ENCODE measurements at regions not wholly inside any gene's neighbourhood (a gene's known extent, or its start where the extent isn't known, plus 50 kb on each side); places are given as distances from the start of the nearest gene placed in this dataset.
A peak's percentile ranks its signal among the peaks of the same experiment; 100 is the strongest.

GRCh38 chr10:120710076-120710475 is 141.1 kb upstream of the WDR11 start:
- H3K9ac ChIP-seq (ENCODE audit: insufficient read depth, low read length, poor library complexity, severe bottlenecking): no peak overlapping the region
- intact Hi-C loops (cut with micrococcal nuclease): no loop called here
- DNase-seq: peak; percentile 16 to 72 (median 45)
- H3K27ac ChIP-seq (ENCODE audit: low read depth in 1 of 2, low read length in 2 of 2): peak overlapping the region in 1 of 2 donors; percentile 54
- H2AFZ ChIP-seq (ENCODE audit: insufficient read depth, low read depth, low read length, poor library complexity, severe bottlenecking): no peak overlapping the region
- H4K20me1 ChIP-seq (ENCODE audit: insufficient read depth, low read length): no peaks in the 10 kb centered on the region
- Mint-ChIP-seq H3K4me1 (peaks cover 38% of the 10 kb centered on the region), H3K27ac (peak overlapping the region in 4 of 7 donors; percentile 3 to 84 (median 44)), H3K36me3 (no peaks in the 10 kb centered on the region), H3K27me3 (ENCODE audit: low read depth in 3 of 3) (peaks cover 0 to 4% (median 2%) of the 10 kb centered on the region in 3 donors), H3K9me3 (peaks cover 0 to 4% (median 0%) of the 10 kb centered on the region in 7 donors), H3K4me3 (peak overlapping the region in 1 of 2 donors; percentile 8)
- H3K4me3 ChIP-seq (replicated peaks in 1 of 3; ENCODE audit: low read depth in 2 of 3, low read length in 3 of 3): no peak overlapping the region
- no peak overlapping the region for H3K4me2 ChIP-seq (replicated peaks; ENCODE audit: extremely low read depth, low read length, poor library complexity, severe bottlenecking)
- H3K36me3 ChIP-seq (replicated peaks in 1 of 2; ENCODE audit: control insufficient read depth in 1 of 2, insufficient read depth in 2 of 2, low read length in 2 of 2): no peaks in the 10 kb centered on the region
- H3K79me2 ChIP-seq (ENCODE audit: insufficient read depth, low read length): no peaks in the 10 kb centered on the region
- H3K4me1 ChIP-seq (ENCODE audit: control insufficient read depth in 1 of 2, insufficient read depth in 2 of 2, low read length in 2 of 2): peaks cover 30% of the 10 kb centered on the region in 2 donors
- no peak for TF ChIP-seq CTCF (IDR thresholded peaks at IDR 0.05)
- H3K9me3 ChIP-seq (replicated peaks in 1 of 2; ENCODE audit: control insufficient read depth in 1 of 2, insufficient read depth in 1 of 2, low read length in 2 of 2): no peaks in the 10 kb centered on the region
- WGBS (ENCODE audit: insufficient coverage): 100% methylated on average over 1 of the region's 2 CpGs
- no peaks in the 10 kb centered on the region for H3K27me3 ChIP-seq (ENCODE audit: control insufficient read depth in 2 of 2, insufficient read depth in 2 of 2, low read length in 2 of 2)

GRCh38 chr10:120711860-120712259 is 139.3 kb upstream of the WDR11 start:
- Histone ChIP-seq H3K27me3 (ENCODE audit: control insufficient read depth in 2 of 2, insufficient read depth in 2 of 2, low read length in 2 of 2) (no peaks in the 10 kb centered on the region), H2AFZ (ENCODE audit: insufficient read depth, low read depth, low read length, poor library complexity, severe bottlenecking) (no peak overlapping the region), H3K27ac (ENCODE audit: low read depth in 1 of 2, low read length in 2 of 2) (no peak overlapping the region), H3K4me1 (ENCODE audit: control insufficient read depth in 1 of 2, insufficient read depth in 2 of 2, low read length in 2 of 2) (peaks cover 48% of the 10 kb centered on the region in 2 donors), H3K4me2 (replicated peaks; ENCODE audit: extremely low read depth, low read length, poor library complexity, severe bottlenecking) (no peak overlapping the region), H3K79me2 (ENCODE audit: insufficient read depth, low read length) (no peaks in the 10 kb centered on the region), H3K9ac (ENCODE audit: insufficient read depth, low read length, poor library complexity, severe bottlenecking) (no peak overlapping the region), H3K4me3 (replicated peaks in 1 of 3; ENCODE audit: low read depth in 2 of 3, low read length in 3 of 3) (no peak overlapping the region), H3K36me3 (replicated peaks in 1 of 2; ENCODE audit: control insufficient read depth in 1 of 2, insufficient read depth in 2 of 2, low read length in 2 of 2) (no peaks in the 10 kb centered on the region), H4K20me1 (ENCODE audit: insufficient read depth, low read length) (no peaks in the 10 kb centered on the region), H3K9me3 (replicated peaks in 1 of 2; ENCODE audit: control insufficient read depth in 1 of 2, insufficient read depth in 1 of 2, low read length in 2 of 2) (no peaks in the 10 kb centered on the region)
- 100% methylated on average over 4 of the region's 5 CpGs for WGBS (ENCODE audit: insufficient coverage)
- TF ChIP-seq CTCF (IDR thresholded peaks at IDR 0.05): no peak
- H3K4me3 Mint-ChIP-seq: no peak overlapping the region
- intact Hi-C loops (cut with micrococcal nuclease): no loop called here
- DNase-seq: no peak
- no peak overlapping the region for H3K27ac Mint-ChIP-seq
- no peaks in the 10 kb centered on the region for H3K36me3 Mint-ChIP-seq
- peaks cover 56% of the 10 kb centered on the region for H3K4me1 Mint-ChIP-seq
- H3K9me3 Mint-ChIP-seq: peaks cover 0 to 4% (median 0%) of the 10 kb centered on the region in 7 donors
- H3K27me3 Mint-ChIP-seq (ENCODE audit: low read depth in 3 of 3): peaks cover 0 to 3% (median 0%) of the 10 kb centered on the region in 3 donors

Data from CD14-positive monocyte (primary cell).